ENCODE measurements at regions not wholly inside any gene's neighbourhood (a gene's known extent, or its start where the extent isn't known, plus 50 kb on each side); places are given as distances from the start of the nearest gene placed in this dataset.
"Not testable (repeated sequence)": the region's sequence is repeated elsewhere in the genome, so short reads cannot be mapped to it uniquely, and the experiment has no call there.

- TF ChIP-seq USF1 (IDR thresholded peaks at IDR 0.05; ENCODE audit: borderline replicate concordance, extremely low read length, insufficient read depth, low read depth, low read length); CTCF (IDR thresholded peaks at IDR 0.05 in 2 of 3, conservative IDR thresholded peaks at IDR 0.05 in 1 of 3; ENCODE audit: control insufficient read depth in 2 of 3, extremely low read depth in 1 of 3, insufficient read depth in 1 of 3, low read depth in 3 of 3, low read length in 3 of 3); TARDBP (IDR thresholded peaks at IDR 0.05; ENCODE audit: borderline replicate concordance); ZZZ3 (IDR thresholded peaks at IDR 0.05; ENCODE audit: control insufficient read depth, insufficient read length, low read depth); EZH2 (IDR thresholded peaks at IDR 0.05; ENCODE audit: borderline replicate concordance, control insufficient read depth, low read depth, low read length); RBBP5 (conservative IDR thresholded peaks at IDR 0.05); NFYB (IDR thresholded peaks at IDR 0.05; ENCODE audit: insufficient read depth, low read depth, low read length); SREBF2 (IDR thresholded peaks at IDR 0.05; ENCODE audit: low read length); ZBTB40 (IDR thresholded peaks at IDR 0.05; ENCODE audit: borderline replicate concordance); EP300 (IDR thresholded peaks at IDR 0.05; ENCODE audit: borderline replicate concordance in 1 of 2, control insufficient read depth in 1 of 2, low read depth in 2 of 2, low read length in 2 of 2); SMC3 (IDR thresholded peaks at IDR 0.05; ENCODE audit: borderline replicate concordance, low read length); SIN3A (IDR thresholded peaks at IDR 0.05; ENCODE audit: low read depth, low read length); TCF12 (IDR thresholded peaks at IDR 0.05; ENCODE audit: low read depth, low read length); POLR2A (IDR thresholded peaks at IDR 0.05; ENCODE audit: low read depth, low read length): not testable (repeated sequence)
Measured at GRCh38 chr10:37008276-37008675, 117.1 kb upstream of the ANKRD30A start.
